WI38 (cell line): ENCODE measurements at regions not wholly inside any gene's neighbourhood (a gene's known extent, or its start where the extent isn't known, plus 50 kb on each side); places are given as distances from the start of the nearest gene placed in this dataset.

Source experiments
- H3K4me3 ChIP-seq: 2 replicates; pipeline ENCODE4 v1.5.1; 2011; ENCODE audit warnings: low read depth, mild to moderate bottlenecking, control low read depth, low read length
- CTCF ChIP-seq: IDR thresholded peaks from 2 replicates; pipeline ENCODE4 v1.5.1; 2012; ENCODE audit warnings: low read depth, mild to moderate bottlenecking, control low read depth, low read length

- no peak for TF ChIP-seq CTCF
- H3K4me3 ChIP-seq, result no peak overlapping the region
Measured at GRCh38 chr6:193180-193579, 99.1 kb upstream of the DUSP22 start.

GRCh38 chr6:193773-194310 lies 98.4 kb upstream of the DUSP22 start:
- no peak for TF ChIP-seq CTCF
- H3K4me3 ChIP-seq, result no peak overlapping the region

GRCh38 chr6:195861-196360 lies 96.4 kb upstream of the DUSP22 start:
- H3K4me3 ChIP-seq, result no peak overlapping the region
- TF ChIP-seq CTCF, result no peak

GRCh38 chr6:196543-196942 lies 95.7 kb upstream of the DUSP22 start:
- no peak for TF ChIP-seq CTCF
- no peak overlapping the region for H3K4me3 ChIP-seq

- H3K4me3 ChIP-seq, result no peak overlapping the region
- no peak for TF ChIP-seq CTCF
Measured at GRCh38 chr6:203661-204060, 88.6 kb upstream of the DUSP22 start.

GRCh38 chr6:206264-206663 lies 86.0 kb upstream of the DUSP22 start:
- TF ChIP-seq CTCF, result no peak
- H3K4me3 ChIP-seq, result no peak overlapping the region

- no peak overlapping the region for H3K4me3 ChIP-seq
- no peak for TF ChIP-seq CTCF
Measured at GRCh38 chr6:208364-208763, 83.9 kb upstream of the DUSP22 start.
